Endodermal cell (in vitro differentiated cells): ENCODE measurements at regions not wholly inside any gene's neighbourhood (a gene's known extent, or its start where the extent isn't known, plus 50 kb on each side); places are given as distances from the start of the nearest gene placed in this dataset.

ENCODE experiments used
- DNase-seq: peaks from one replicate; pipeline ENCODE4 v3.0.0-alpha.2; 2017
- H3K27ac ChIP-seq: 2 replicates; pipeline ENCODE4 v1.5.1; 2013; ENCODE audit warnings: mild to moderate bottlenecking, low read depth, low read length, moderate library complexity
- H3K27me3 ChIP-seq: 2 replicates; pipeline ENCODE4 v1.6.1; 2013; ENCODE audit warnings: mild to moderate bottlenecking, low read length, moderate library complexity; ENCODE audit not compliant: insufficient read depth, control insufficient read depth, poor library complexity, severe bottlenecking
- H3K36me3 ChIP-seq: 2 replicates; pipeline ENCODE4 v1.7.0; 2013; ENCODE audit warnings: mild to moderate bottlenecking, low read length, moderate library complexity; ENCODE audit not compliant: control insufficient read depth, insufficient read depth
- H3K4me1 ChIP-seq: one replicate; pipeline ENCODE4 v1.7.0; 2013; ENCODE audit warnings: low read length; ENCODE audit not compliant: control insufficient read depth, insufficient read depth
- H3K4me3 ChIP-seq: 2 replicates; pipeline ENCODE4 v1.5.1; 2013; ENCODE audit warnings: mild to moderate bottlenecking, low read length, moderate library complexity
- H3K9ac ChIP-seq: 2 replicates; pipeline ENCODE4 v1.6.1; 2013; ENCODE audit warnings: mild to moderate bottlenecking, low read length, moderate library complexity; ENCODE audit not compliant: poor library complexity, severe bottlenecking; ENCODE audit errors: extremely low read depth
- H3K9me3 ChIP-seq: 2 replicates; pipeline ENCODE4 v1.6.1; 2013; ENCODE audit warnings: mild to moderate bottlenecking, low read length, moderate library complexity; ENCODE audit not compliant: control insufficient read depth
- H3K27ac Mint-ChIP-seq: 2 replicates; pipeline ENCODE4 v1.8.0; 2020; ENCODE audit warnings: mixed read lengths
- H3K27me3 Mint-ChIP-seq: 2 replicates; pipeline ENCODE4 v1.8.0; 2021; ENCODE audit warnings: mild to moderate bottlenecking, mixed read lengths; ENCODE audit not compliant: insufficient read depth
- H3K36me3 Mint-ChIP-seq: 2 replicates; pipeline ENCODE4 v1.8.0; 2020; ENCODE audit warnings: low read depth, mixed read lengths
- H3K4me1 Mint-ChIP-seq: 2 replicates; pipeline ENCODE4 v1.8.0; 2020; ENCODE audit warnings: mixed read lengths
- H3K4me3 Mint-ChIP-seq: 2 replicates; pipeline ENCODE4 v1.8.0; 2020; ENCODE audit warnings: mild to moderate bottlenecking, moderate library complexity, mixed read lengths
- H3K9me3 Mint-ChIP-seq: 2 replicates; pipeline ENCODE4 v1.8.0; 2020; ENCODE audit warnings: mild to moderate bottlenecking, mixed read lengths
- WGBS, 2 experiments: methylation state at CpG; one replicate each; pipeline versions ENCODE4 v1.1.5 to v1.1.7; 2013; ENCODE audit warnings: missing lambda C conversion rate in 2 of 2, mixed read lengths in 1 of 2; ENCODE audit not compliant: insufficient coverage in 1 of 2, insufficient read length in 1 of 2; 5-methylcytosine and 5-hydroxymethylcytosine counted together
- TF ChIP-seq, protein P1 (sequence below): fragments of 200-600 bp; sonication (generic); conservative IDR thresholded peaks from 2 replicates; pipeline ENCODE4 v1.5.0; 2021; ENCODE audit warnings: antibody characterized with exemption, mild to moderate bottlenecking

DNA sequence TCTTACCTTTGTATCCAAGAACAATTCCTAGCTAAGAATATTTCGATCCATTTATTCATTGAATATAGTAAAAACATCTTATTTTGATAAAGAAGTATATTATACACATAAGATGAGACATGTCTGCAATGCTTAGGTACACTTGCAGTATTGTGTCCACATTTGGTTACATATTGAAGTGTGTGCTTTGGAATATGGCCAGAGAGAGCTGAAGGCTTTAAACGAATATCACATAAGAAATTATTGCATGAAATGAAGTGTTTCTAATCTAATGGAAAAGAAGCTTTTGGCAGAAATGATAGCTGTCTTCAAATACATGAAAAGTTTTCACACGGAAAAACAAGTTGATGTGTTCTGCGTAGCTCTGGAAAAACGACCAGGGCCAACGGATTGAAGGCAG is 516.1 kb upstream of the ZFP42 start:
- peaks cover 8% of the 10 kb centered on the region for H3K4me1 Mint-ChIP-seq
- H3K9ac ChIP-seq = no peak overlapping the region

DNA sequence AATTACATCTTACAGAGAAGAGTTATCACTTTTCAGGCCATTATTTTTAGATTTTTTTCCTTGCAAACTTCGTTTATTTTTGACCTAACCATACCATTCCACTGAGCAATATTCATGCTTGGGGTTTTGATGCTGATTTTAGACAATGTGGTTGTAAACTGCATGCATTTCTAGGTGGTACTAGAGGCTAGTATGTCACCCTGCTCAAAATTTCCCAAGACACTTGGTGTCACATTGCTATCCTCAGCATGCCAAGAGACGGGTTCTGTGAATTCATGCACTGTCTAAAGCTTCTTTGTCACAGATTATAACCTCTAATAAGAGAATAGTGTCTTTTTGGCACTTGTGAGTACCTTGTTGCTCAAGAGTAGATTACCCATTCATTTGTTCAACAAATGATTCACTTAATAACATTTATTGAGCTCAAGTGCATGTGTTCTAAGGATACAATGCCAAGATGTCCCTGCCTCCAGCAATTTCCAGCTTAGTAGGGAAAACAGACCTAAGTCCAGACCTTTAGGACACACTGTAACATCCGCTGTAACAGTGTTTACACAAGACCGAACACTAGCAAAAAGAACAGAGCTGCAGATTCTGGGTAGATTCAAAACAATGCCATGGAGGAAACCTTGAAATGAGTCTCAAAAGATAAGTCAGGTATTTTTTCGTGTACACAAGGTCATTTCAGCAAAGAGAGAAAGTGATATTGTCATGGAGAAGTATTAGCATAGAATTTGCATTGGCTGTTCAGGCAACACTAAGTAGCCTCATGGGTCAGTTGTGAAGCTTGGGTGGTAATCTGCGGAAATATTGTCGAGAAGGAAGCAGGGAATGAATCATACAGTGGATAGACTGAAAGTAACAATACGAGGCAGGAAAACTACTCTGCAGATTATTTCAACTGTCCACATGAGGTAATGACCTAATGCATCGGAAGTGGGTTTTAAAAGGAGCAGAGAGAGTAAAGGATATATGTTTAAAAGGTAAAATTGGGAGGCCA is 515.1 kb upstream of the ZFP42 start:
- Mint-ChIP-seq H3K27me3 (no peaks in the 10 kb centered on the region), H3K4me1 (peaks cover 8% of the 10 kb centered on the region), H3K36me3 (no peaks in the 10 kb centered on the region), H3K4me3 (no peak overlapping the region), H3K27ac (no peak overlapping the region), H3K9me3 (peaks cover under 1% of the 10 kb centered on the region)
- H3K4me3 ChIP-seq = no peak overlapping the region
- H3K9ac ChIP-seq = no peak overlapping the region
- TF ChIP-seq, protein P1, sequence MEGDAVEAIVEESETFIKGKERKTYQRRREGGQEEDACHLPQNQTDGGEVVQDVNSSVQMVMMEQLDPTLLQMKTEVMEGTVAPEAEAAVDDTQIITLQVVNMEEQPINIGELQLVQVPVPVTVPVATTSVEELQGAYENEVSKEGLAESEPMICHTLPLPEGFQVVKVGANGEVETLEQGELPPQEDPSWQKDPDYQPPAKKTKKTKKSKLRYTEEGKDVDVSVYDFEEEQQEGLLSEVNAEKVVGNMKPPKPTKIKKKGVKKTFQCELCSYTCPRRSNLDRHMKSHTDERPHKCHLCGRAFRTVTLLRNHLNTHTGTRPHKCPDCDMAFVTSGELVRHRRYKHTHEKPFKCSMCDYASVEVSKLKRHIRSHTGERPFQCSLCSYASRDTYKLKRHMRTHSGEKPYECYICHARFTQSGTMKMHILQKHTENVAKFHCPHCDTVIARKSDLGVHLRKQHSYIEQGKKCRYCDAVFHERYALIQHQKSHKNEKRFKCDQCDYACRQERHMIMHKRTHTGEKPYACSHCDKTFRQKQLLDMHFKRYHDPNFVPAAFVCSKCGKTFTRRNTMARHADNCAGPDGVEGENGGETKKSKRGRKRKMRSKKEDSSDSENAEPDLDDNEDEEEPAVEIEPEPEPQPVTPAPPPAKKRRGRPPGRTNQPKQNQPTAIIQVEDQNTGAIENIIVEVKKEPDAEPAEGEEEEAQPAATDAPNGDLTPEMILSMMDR = no peak
- H3K4me1 ChIP-seq = peaks cover 5% of the 10 kb centered on the region
- no peaks in the 10 kb centered on the region for H3K9me3 ChIP-seq
- no peak for DNase-seq
- 88 to 96% methylated on average over 7 to 9 of the region's 9 CpGs for WGBS, 2 experiments
- no peaks in the 10 kb centered on the region for H3K27me3 ChIP-seq
- H3K36me3 ChIP-seq = no peaks in the 10 kb centered on the region
- H3K27ac ChIP-seq = no peak overlapping the region

More for the DNA sequence above, 516.1 kb upstream of the ZFP42 start:
- no peaks in the 10 kb centered on the region for H3K27me3 Mint-ChIP-seq
- H3K4me3 Mint-ChIP-seq = no peak overlapping the region
- Histone ChIP-seq H3K4me3 (no peak overlapping the region), H3K4me1 (peaks cover 5% of the 10 kb centered on the region), H3K36me3 (no peaks in the 10 kb centered on the region), H3K27me3 (no peaks in the 10 kb centered on the region), H3K27ac (no peak overlapping the region), H3K9me3 (no peaks in the 10 kb centered on the region)
- no peaks in the 10 kb centered on the region for H3K36me3 Mint-ChIP-seq
- H3K9me3 Mint-ChIP-seq = no peaks in the 10 kb centered on the region
- no peak overlapping the region for H3K27ac Mint-ChIP-seq
- TF ChIP-seq, protein P1 = no peak
- DNase-seq = no peak
- 93% methylated on average over 4 to 5 of the region's 6 CpGs for WGBS, 2 experiments

DNA sequence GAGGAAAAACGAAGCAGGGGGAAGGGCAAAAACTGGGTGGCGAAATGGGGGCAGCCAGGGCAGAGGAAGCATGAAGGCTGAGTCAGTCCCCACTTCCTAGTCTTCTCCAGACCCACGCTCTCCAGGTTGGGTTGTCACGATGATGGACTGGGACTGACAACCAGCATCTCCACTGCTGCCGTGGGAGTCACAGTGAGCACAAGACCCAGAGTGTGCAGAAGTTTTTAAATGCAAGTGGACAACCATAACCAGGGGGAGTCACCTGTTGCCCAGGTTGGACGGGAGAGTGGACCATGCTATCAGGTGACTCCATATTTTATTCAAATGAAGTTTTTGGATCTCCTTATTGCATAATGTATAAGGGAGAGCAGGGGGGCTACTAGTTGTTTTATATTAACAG is 511.4 kb upstream of the ZFP42 start:
- no peak for DNase-seq
- H3K27me3 Mint-ChIP-seq = no peaks in the 10 kb centered on the region
- Histone ChIP-seq H3K9me3 (peaks cover 5% of the 10 kb centered on the region), H3K4me3 (no peak overlapping the region), H3K27me3 (no peaks in the 10 kb centered on the region), H3K36me3 (no peaks in the 10 kb centered on the region), H3K4me1 (no peaks in the 10 kb centered on the region), H3K9ac (no peak overlapping the region), H3K27ac (no peak overlapping the region)
- H3K4me3 Mint-ChIP-seq = no peak overlapping the region
- WGBS, 2 experiments = 90 to 100% methylated on average over 3 to 6 of the region's 6 CpGs
- peaks cover 16% of the 10 kb centered on the region for H3K36me3 Mint-ChIP-seq
- no peak overlapping the region for H3K27ac Mint-ChIP-seq
- TF ChIP-seq, protein P1 = no peak
- H3K9me3 Mint-ChIP-seq = peaks cover 23% of the 10 kb centered on the region
- H3K4me1 Mint-ChIP-seq = peaks cover 4% of the 10 kb centered on the region
